ENCODE measurements at regions not wholly inside any gene's neighbourhood (a gene's known extent, or its start where the extent isn't known, plus 50 kb on each side); places are given as distances from the start of the nearest gene placed in this dataset.

DNA sequence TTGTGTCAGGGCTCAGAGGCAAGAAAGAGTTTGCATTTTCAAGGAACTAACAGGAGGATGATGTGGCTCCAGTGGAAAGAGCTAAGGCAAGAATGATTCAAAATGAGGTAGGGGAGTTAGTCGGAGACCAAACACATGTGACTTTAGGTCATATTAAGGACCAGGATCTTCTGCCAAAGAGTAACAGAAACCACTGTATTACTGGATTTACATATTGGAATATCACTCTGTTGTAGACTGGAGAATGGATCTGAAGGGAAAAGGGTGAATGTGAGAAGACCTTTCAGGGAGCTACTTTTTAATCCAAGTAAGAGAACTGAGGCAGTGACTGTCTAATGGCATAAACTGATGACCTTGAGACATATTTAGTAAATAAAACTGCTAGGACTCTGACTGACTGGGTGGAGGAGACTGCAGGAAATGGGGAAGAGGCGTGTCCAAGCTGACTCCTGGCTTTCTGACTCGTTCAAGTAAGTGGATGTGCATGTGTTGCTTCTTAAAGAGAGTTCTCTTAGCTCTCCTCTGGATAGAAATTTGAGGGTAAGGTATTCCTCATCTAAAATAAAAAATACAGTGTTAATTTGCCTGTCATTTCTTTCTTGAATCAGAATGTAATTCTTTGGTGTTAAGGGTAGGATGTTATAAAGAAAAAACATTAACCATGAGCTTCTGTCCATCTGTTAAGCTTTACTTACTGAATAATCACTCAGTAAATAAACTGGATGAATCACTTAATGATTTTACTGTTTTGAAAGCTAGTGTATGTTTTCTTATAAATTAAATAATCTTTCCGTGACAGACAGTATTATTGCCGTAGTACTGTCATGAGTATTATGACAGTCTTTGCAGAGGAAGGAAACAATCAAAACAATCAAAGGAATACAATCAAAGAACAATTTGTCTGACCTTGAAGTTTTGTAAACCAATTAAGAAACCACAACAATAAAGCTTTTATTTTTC lies 58.3 kb upstream of the CFAP20DC start:
- no peak overlapping the region for H3K27ac ChIP-seq
- TF ChIP-seq, protein P1, sequence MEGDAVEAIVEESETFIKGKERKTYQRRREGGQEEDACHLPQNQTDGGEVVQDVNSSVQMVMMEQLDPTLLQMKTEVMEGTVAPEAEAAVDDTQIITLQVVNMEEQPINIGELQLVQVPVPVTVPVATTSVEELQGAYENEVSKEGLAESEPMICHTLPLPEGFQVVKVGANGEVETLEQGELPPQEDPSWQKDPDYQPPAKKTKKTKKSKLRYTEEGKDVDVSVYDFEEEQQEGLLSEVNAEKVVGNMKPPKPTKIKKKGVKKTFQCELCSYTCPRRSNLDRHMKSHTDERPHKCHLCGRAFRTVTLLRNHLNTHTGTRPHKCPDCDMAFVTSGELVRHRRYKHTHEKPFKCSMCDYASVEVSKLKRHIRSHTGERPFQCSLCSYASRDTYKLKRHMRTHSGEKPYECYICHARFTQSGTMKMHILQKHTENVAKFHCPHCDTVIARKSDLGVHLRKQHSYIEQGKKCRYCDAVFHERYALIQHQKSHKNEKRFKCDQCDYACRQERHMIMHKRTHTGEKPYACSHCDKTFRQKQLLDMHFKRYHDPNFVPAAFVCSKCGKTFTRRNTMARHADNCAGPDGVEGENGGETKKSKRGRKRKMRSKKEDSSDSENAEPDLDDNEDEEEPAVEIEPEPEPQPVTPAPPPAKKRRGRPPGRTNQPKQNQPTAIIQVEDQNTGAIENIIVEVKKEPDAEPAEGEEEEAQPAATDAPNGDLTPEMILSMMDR (IDR thresholded peaks at IDR 0.05), result no peak
- no peak for DNase-seq (ENCODE audit: low spot score)
- H3K4me3 ChIP-seq, result no peak overlapping the region

DNA sequence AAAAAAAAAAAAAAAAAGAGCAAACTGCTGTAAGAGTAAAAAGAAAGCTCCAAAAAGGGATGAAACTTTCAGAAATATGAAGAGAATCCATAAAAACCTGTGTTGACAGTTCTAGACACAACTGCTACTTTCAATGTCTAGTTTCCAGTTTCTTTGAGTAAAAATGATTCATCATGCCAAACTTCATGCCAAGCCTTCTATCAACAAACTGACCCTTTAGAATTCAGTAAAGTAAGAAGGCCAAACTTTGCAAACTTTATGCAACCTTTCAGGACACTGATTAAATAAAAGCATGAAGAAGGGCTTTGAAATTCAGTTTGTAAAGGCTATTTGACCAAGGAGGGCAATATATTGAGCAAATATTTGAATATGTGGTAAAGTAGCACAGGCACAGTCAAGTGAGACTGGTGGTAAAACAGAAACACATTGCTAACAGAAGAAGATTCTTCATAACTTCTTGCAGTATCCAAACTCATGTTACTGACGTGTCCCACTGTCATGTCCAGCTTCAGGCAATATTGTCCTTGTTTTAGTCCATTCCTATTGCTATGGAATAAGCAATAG lies 56.3 kb upstream of the CFAP20DC start:
- TF ChIP-seq, protein P1 (IDR thresholded peaks at IDR 0.05), result no peak

DNA sequence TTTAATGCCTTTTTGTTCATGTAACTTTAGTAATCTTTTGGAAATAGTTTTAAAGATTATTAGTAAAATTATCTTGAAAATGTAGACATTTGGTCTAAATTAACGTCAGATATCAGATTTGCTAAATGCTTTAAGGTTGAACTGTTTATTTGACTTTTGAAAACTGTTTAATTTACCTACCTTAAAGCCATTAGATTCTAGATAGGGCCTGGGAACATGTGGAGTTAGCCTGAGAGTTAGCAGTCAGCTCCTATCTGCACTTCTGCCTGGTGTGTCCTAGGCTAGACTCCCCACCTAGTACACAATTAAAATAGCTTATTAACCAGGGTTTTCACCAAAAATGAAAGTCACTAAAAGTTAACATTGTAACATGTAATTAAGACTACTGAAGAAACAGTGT lies 53.7 kb upstream of the CFAP20DC start:
- TF ChIP-seq, protein P1 (IDR thresholded peaks at IDR 0.05), result no peak
- H3K4me3 ChIP-seq, result no peak overlapping the region
- DNase-seq (ENCODE audit: low spot score), result no peak
- no peak overlapping the region for H3K27ac ChIP-seq

More for the DNA sequence above, 56.3 kb upstream of the CFAP20DC start:
- no peak for DNase-seq (ENCODE audit: low spot score)
- Histone ChIP-seq H3K4me3 (no peak overlapping the region), H3K27ac (no peak overlapping the region)

DNA sequence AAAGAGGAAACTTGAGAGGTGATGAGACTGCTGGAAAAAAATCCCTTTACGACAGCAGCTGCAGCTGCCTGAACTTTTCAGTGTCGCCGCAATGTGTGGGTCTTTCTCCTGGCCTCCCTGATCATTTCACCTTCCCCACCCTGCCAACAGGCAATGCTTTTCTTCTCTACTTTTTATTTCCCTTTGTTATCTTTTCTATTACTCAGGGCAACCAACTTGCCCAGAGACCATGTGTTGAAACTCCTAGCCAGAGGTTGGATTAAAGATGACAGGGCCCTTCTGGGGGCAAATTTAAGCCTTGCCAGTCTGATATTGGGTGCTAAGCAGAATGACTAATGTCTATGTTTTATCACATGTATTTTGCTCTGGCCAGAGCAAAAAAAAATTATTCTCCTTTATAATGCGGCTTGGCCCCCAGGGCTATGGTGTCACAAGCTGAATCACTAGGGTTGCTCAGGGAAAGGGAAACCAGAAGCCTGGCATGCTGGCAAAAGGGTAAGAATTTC lies 51.5 kb upstream of the CFAP20DC start:
- no peak for DNase-seq (ENCODE audit: low spot score)
- TF ChIP-seq, protein P1 (IDR thresholded peaks at IDR 0.05), result no peak
- H3K4me3 ChIP-seq, result no peak overlapping the region
- no peak overlapping the region for H3K27ac ChIP-seq
